Fibroblast of the aortic adventitia (primary cell): ENCODE measurements at regions not wholly inside any gene's neighbourhood (a gene's known extent, or its start where the extent isn't known, plus 50 kb on each side); places are given as distances from the start of the nearest gene placed in this dataset.

Experiments
- DNase-seq: peaks from one replicate; pipeline ENCODE4 v3.0.0-alpha.2; 2010; ENCODE audit warnings: low read depth
- H3K4me3 ChIP-seq: 2 replicates; pipeline ENCODE4 v1.5.1; 2011; ENCODE audit warnings: low read depth, mild to moderate bottlenecking, control low read depth, low read length, moderate library complexity
- TF ChIP-seq, protein P1 (sequence below): IDR thresholded peaks from 2 replicates; pipeline ENCODE4 v1.5.1; 2011; ENCODE audit warnings: mild to moderate bottlenecking, low read length, control low read depth, inconsistent platforms; ENCODE audit not compliant: insufficient read depth

DNA sequence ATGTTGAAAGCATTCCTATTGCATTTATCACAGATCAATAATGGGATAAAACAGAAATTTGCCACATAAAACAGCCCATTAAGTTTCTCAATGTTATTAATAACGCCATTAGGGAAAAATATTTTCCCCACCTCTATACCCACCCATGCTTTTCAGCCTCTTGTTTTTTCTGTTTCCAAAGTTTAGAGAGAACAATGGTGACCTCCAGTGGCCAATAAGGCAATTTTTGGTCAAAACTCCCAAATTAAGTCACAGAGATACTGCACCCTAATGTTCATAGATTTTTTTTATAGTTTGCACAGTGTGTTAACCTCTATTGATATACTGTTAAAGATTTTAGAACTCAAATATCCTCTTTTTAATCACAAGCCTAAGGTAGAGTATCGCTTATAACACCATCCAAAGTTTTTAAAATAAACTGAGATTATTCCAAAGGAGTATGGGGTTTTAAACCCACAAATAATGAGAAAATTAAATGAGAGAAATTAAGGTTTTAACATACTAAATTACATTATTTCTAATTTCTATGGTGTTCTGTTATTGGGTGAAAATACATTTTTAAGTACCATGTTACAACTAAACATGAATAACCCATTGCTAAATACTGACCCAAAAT, 184.7 kb upstream of the DCN start:
- no peak overlapping the region for H3K4me3 ChIP-seq
- DNase-seq = peak; percentile 51
- TF ChIP-seq, protein P1, sequence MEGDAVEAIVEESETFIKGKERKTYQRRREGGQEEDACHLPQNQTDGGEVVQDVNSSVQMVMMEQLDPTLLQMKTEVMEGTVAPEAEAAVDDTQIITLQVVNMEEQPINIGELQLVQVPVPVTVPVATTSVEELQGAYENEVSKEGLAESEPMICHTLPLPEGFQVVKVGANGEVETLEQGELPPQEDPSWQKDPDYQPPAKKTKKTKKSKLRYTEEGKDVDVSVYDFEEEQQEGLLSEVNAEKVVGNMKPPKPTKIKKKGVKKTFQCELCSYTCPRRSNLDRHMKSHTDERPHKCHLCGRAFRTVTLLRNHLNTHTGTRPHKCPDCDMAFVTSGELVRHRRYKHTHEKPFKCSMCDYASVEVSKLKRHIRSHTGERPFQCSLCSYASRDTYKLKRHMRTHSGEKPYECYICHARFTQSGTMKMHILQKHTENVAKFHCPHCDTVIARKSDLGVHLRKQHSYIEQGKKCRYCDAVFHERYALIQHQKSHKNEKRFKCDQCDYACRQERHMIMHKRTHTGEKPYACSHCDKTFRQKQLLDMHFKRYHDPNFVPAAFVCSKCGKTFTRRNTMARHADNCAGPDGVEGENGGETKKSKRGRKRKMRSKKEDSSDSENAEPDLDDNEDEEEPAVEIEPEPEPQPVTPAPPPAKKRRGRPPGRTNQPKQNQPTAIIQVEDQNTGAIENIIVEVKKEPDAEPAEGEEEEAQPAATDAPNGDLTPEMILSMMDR = peak; percentile 58

GRCh38 chr12:91364471-91365184, 182.0 kb upstream of the DCN start:
- TF ChIP-seq, protein P1 = no peak
- DNase-seq = no peak

GRCh38 chr12:91361864-91362263, 179.2 kb upstream of the DCN start:
- no peak overlapping the region for H3K4me3 ChIP-seq
- TF ChIP-seq, protein P1 = peak; percentile 59
- DNase-seq = peak; percentile 74

More at GRCh38 chr12:91364471-91365184, 182.0 kb upstream of the DCN start:
- no peak overlapping the region for H3K4me3 ChIP-seq

GRCh38 chr12:91357381-91357780, 174.8 kb upstream of the DCN start:
- DNase-seq = no peak
- H3K4me3 ChIP-seq = no peak overlapping the region
- TF ChIP-seq, protein P1 = no peak

GRCh38 chr12:91356405-91356804, 173.8 kb upstream of the DCN start:
- TF ChIP-seq, protein P1 = no peak

GRCh38 chr12:91355150-91356006, 172.8 kb upstream of the DCN start:
- TF ChIP-seq, protein P1 = peak; percentile 96
- no peak overlapping the region for H3K4me3 ChIP-seq
- peak; percentile 87 for DNase-seq

More at GRCh38 chr12:91356405-91356804, 173.8 kb upstream of the DCN start:
- no peak for DNase-seq
- no peak overlapping the region for H3K4me3 ChIP-seq
